GM19324 (cell line): ENCODE measurements at regions not wholly inside any gene's neighbourhood (a gene's known extent, or its start where the extent isn't known, plus 50 kb on each side); places are given as distances from the start of the nearest gene placed in this dataset.
"Not testable (repeated sequence)": the region's sequence is repeated elsewhere in the genome, so short reads cannot be mapped to it uniquely, and the experiment has no call there.

Source experiments
- ATAC-seq: cut with Tn5 transposase; IDR thresholded peaks from one replicate; pipeline ENCODE4 v1.9.1; 2021; ENCODE audit warnings: mild to moderate bottlenecking, moderate library complexity; ENCODE audit not compliant: unreplicated experiment, low FRiP score

DNA sequence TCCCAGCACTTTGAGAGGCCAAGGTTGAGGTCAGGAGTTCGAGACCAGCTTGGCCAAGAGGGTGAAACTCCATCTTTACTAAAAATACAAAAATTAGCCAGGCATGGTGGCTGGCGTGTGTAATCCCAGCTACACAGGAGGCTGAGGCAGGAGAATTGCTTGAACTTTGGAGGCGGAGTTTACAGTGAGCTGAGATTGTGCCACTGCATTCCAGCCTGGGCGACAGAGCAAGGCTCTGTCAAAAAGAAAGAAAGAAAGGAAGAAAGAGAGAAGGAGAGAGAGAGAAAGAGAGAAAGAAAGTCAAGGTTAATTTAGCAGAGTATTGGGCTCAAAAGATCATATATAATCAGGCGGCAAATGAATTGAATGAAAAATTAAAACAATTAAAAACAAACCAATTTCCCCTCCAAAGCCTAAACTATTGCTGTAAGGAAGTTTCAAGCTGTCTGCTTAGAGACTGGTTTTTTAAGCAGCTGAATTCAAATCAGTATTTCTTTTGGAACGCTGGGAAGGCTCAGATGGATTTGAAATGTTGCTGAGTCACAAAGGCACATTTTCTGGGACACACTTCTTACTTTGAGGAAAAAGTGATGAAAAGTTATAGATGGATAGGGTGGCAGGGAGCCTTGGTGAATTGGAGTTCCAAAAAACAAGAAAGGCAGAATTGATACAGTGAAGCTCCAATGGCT lies 81.3 kb upstream of the BHLHE40 start:
- ATAC-seq: no peak

DNA sequence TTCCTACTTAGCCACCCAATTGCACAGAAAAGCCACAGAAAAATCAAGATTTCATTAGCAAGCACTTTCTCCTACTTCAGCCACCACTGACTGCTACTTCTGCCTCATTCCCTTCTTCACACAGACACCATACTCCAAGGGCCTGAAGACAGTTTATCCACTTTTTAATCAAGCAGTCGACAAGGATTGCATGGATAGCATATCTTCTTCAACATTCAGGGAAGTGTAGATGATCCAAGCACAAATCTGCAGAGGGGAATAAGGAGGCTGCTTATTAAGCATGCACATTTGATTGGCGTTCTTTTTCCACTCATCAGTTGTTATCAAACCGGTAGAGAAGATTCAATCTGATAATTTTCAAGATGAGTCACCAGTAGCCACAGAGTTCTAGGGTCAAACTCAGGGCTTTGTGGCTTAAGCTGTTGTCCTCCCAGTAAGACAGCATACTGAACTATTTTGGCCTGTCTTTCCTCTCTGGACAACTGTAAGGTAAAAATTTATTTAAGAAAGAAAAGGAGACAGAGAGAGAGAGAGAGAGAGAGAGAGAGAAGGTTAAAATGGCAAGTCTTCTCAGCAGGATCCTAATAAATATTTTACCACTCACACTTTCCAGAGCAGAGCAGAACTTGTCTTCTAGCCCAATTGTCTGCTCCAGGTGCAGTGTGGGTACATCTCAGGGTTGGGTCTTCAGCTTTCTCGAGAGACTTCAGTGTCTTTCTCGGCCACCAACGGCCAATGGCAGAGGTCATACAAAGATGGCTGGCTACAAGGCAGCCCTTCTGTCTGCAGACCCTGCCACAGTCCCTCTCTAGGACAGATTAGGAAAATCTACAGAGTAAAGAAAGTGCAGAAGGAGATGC lies 80.6 kb upstream of the BHLHE40 start:
- ATAC-seq: peak; percentile 71

DNA sequence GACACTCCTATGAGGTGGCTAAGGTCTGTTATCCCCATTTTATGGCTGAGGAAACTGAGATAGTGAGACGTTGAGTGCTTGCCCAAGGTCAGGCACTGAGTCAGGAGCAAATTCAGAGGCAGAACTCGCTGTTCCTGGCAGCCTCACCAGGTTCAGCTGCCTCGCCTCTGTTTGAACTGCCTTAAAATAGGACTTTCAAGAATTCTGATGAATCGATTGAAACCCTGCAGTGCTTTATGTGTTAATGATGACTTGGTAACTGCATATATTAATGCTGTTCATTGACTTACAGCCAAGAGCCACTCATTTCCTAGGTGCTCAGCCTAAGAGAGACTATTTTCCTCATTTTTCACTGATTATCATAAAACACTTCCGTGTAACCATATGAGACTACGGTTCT lies 79.5 kb upstream of the BHLHE40 start:
- no peak for ATAC-seq

DNA sequence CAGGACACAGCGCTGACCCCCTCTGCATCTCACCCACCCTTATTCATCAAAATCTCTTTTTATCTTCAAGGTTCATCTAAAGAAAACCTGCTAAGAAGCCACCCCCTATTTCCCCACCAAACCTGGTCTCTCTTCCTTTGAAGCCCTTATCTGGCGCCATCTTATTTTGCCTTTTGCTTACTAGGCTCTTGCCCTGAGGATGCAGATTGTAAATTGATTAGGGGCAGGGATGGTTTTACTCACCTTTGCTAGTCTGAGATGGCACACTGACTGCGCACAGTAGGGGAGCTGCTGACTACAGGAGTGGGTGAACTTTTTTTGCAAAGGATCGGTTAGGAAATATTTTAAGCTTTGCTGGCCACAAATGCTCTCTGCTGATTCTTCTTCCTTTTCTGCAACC lies 78.9 kb upstream of the BHLHE40 start:
- no peak for ATAC-seq

DNA sequence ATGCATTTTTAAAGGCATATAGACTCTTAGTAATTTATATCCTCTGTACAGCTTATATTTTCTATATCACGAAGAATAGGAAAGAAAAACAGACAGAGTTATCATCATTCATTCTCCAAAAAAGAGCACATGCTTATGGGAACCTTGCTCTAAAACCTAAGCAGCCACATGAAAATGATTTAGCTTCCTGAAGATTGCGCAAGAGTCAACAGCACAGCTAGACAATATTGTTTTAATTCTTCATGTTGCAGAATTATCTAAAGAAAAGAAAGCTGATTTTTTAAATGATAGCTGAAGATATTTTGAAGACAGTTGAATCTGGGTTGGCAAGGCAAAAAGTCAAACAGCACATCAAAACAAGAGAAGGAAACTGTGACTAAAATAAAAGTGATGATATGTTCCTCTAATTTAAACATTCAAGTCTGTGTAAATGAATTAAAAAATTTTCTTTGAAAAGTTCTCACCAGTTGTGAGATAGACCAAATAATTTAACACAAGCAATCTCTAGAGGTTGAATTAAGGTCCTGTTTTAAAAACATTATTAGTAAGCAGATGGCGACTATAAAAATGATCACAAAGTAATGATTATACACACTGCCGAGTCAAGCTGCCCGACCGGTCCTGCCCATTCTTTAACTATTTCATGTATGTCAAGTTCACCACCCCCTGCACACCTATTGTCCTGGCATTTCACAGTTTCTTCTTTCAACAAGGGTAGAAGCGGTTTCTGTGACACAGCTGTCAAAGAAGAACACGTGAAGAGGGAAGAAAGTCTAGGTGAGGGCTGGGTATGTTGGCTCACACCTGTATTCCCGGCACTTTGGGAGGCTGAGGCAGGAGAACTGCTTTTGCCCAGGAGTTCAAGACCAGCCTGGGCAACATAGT lies 74.2 kb upstream of the BHLHE40 start:
- no peak for ATAC-seq

DNA sequence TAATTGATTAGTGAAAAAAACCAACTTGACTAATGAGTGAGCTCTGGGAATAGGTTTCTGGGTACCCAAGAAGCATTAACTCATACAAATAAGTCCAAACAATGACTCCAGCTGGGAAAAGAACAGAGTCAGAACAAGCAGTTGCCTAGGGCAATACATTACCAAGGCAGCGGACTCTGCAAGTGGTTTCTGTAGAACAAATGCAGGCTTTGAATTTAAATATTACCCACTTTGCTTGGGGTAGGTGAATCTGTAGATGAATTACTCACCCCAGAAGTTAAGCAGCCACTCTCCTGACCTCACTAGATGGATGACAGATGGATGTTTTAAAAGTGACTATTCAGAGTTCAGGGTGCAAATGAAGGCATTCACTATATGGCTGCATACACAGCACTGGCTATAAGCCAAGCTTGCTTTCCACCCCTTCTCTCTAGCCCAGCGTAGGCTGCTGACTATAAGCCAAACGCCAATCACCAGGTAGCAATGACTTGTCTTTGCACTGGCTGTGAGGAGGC lies 73.1 kb upstream of the BHLHE40 start:
- peak; percentile 47 for ATAC-seq

DNA sequence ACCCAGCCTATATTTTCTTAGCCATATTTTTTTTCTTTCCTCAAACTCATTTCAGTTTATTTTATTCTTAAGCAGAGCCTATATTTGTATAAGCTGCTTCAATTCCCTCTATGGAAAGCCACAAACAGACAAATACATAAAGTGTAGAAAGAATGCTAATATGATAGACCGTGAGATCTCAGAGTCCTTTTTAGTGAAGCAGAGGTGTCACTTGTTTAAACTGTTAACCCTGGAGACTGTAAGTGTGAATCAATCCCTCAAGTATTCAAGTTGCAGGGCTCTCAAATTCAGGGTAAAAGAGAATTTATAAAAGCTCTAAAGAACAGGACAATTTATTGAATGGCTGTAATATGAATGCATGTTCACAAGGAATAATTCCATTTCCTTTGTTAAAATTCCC lies 72.2 kb upstream of the BHLHE40 start:
- no peak for ATAC-seq

DNA sequence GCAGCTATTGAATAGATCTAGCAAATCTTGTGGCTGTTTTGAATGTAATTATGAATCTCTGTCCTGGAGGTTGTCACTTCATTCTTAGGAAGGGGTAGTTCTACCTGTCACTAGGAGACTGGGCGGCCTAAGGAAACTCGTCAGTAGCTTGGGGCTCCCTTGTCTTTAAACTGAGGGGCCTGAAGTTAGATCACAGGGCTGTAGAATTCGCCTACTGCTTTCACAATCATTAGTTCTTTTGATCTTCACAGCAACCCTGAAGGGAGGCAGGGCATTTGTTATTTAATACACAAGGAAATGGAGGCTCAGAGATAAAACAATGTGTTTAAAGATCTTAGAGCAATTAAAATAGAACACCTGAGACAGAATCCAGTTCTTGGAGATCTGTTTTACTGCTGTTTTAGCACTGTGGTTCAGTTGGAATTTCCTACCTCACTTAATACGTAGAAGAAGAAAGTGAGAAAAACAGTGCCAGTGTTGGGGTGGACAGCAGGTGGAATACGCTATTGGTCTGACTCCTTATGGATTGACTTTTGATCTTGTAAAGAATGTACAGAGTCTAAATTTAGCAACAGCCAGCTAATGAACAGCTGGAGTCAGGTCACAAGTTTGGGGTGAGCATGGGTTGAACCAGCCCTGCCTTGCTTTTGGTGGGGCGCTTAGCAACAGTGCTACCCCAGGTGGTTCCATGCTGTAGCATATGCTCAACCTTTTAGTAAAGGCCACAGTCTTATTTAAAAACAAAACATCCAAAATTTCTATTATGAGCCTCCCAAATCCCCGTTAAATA lies 71.4 kb upstream of the BHLHE40 start:
- no peak for ATAC-seq

DNA sequence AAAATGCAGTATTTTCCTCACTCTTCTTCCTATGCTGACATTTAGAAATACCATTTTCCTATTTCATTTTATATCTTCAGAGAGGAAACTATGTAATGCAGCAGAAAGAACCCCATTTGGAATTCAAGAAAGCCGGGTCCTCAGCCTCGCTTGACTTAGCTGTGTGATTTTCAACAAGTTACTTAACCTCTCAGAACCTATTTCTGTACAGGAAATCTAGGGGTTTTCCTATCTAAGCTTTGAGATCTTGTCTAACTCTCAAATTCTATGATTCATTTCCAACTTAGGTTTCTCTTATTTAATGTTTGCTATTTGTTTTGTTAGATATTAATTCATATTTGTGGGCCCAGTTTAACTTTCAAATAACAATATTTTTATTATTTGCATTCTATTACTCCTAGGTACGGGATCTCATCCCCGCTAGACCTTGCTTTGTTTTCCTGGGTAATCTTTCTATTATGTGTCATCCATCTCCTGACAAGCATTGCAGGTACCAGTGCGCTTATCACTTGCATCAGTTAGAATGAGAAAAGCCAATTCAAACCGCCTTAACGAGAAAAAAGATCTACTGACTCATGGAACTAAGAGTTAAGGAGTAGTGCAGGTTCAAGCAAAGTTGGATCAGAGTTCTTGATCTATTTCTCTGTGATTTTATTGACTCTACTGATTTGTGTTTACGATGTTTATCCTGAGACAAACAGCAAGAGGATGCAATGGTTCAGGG lies 70.6 kb upstream of the BHLHE40 start:
- ATAC-seq: no peak

DNA sequence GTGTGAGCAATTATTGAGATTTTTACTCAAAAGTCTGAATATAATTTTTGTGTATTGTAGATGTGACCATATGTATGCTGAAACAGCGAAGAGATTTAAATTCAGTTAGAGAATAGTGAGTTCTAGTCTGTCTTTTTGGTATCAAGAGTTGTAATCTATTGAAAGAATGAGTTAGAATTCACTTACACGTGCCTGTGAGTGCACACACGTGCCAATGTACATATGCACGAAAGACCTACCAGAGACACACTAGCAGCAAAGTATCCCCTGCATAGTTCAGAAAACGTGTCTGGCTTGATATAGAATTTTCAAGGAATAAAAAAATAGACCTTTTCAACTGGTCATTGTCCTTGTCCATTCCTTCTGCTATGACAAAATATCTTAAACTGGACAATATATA lies 64.8 kb upstream of the BHLHE40 start:
- ATAC-seq: no peak

DNA sequence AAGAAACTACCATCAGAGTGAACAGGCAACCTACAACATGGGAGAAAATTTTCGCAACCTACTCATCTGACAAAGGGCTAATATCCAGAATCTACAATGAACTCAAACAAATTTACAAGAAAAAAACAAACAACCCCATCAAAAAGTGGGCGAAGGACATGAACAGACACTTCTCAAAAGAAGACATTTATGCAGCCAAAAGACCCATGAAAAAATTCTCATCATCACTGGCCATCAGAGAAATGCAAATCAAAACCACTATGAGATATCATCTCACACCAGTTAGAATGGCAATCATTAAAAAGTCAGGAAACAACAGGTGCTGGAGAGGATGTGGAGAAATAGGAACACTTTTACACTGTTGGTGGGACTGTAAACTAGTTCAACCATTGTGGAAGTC lies 57.6 kb upstream of the BHLHE40 start:
- not testable (repeated sequence) for ATAC-seq

DNA sequence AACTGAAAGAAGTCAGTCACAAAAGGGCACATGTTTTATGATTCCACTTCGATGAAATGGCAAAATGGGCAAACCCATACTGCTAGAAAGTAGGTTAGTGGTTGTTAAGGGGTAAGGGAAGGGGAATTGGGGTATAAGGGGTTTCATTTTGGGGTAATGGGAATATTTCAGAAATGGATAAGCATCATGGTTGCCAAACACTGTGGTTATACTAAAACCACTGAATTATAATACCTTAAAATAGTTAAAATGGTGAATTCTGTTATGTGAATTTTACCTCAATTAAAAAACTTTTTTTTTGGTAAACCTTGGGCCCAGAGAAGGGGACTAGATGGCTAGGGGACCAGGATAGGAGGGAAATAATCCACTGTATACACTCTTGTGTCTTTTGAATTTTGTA lies 52.3 kb upstream of the BHLHE40 start:
- no peak for ATAC-seq

DNA sequence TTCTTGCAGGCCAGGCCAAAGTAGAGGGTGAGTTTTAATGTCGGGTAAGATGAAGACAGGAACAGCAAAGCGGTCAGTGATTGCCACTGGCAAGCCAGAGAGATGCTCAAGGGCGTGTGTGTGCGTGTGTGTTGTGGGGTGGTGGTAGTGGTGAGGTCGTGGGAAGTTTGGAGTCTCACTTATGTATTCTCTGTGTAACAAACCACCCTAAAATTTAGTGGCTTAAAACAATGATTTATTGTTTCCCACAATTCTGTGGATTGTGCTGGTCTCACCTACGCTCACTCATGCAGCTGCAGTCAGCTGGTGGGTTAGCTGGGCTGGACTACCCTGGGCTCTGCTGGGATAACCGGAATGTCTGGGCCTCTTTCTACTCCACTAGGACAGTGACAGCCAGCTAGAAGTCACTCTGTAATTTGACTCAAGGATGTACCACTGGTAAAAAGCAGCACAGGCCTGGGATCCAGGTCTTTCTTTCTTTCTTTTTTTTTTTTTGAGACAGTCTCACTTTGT lies 50.9 kb upstream of the BHLHE40 start:
- no peak for ATAC-seq
